Kidney epithelial cell (primary cell): ENCODE measurements at regions not wholly inside any gene's neighbourhood (a gene's known extent, or its start where the extent isn't known, plus 50 kb on each side); places are given as distances from the start of the nearest gene placed in this dataset.
"Not testable (repeated sequence)": the region's sequence is repeated elsewhere in the genome, so short reads cannot be mapped to it uniquely, and the experiment has no call there.

Experiments used
- DNase-seq: peaks from one replicate; pipeline ENCODE4 v3.0.0-alpha.2; 2010; ENCODE audit warnings: low read depth
- H3K27me3 ChIP-seq: 2 replicates; pipeline ENCODE4 v1.6.0; 2011; ENCODE audit warnings: low read length; ENCODE audit not compliant: control insufficient read depth, insufficient read depth
- H3K36me3 ChIP-seq: 2 replicates; pipeline ENCODE4 v1.5.1; 2011; ENCODE audit warnings: low read length; ENCODE audit not compliant: control insufficient read depth, insufficient read depth
- H3K4me3 ChIP-seq: 2 replicates; pipeline ENCODE4 v1.5.1; 2011; ENCODE audit warnings: low read depth, mild to moderate bottlenecking, control low read depth, low read length
- CTCF ChIP-seq: IDR thresholded peaks from 2 replicates; pipeline ENCODE4 v1.5.1; 2011; ENCODE audit warnings: mild to moderate bottlenecking, moderate library complexity, low read length, control low read depth, inconsistent platforms; ENCODE audit not compliant: insufficient read depth, poor library complexity, severe bottlenecking

- H3K36me3 ChIP-seq = no peaks in the 10 kb centered on the region
- TF ChIP-seq CTCF = no peak
- no peaks in the 10 kb centered on the region for H3K27me3 ChIP-seq
- no peak overlapping the region for H3K4me3 ChIP-seq
- no peak for DNase-seq
Observed at GRCh38 chr10:62498271-62498670, 124.1 kb downstream of the ZNF365 start.

DNA sequence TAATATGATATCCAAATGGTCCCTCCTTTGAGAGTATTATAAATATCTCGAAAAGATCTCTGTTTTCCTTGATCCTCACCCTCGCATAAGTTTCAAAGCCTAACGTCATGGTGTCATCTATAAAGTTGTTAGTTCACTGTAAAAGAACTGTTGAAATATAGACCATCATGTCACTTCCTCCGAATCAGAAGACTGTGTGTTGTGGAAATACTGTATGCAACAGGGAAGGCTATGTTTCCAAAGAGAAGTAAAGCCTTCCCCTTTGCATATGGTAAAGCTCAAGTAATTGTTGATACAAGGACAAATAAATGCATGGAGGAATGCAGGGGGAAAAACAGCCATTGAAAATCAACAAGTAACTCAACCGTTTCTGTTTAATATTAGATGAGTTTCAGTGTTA is 125.9 kb downstream of the ZNF365 start:
- H3K27me3 ChIP-seq, H3K36me3 ChIP-seq, H3K4me3 ChIP-seq, DNase-seq: not testable (repeated sequence)

DNA sequence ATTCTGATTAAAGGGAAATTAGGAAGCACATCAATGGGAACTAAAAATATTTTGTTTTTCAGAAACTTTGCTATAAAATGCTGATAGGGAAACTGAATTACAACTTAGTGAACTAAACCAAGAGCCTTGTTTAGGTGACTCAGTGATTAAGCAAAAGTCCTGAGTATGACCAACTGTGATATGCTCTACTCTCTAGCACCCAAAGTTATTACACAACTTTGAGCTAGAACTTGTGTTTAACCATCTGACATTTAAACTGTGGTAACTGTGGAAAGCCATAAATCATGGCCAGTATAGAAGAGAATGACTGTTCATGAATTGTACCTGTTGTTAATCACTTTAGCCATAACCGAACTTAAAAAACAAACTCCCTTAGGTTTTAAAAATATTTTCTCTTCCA is 127.4 kb downstream of the ZNF365 start:
- H3K36me3 ChIP-seq = no peaks in the 10 kb centered on the region
- no peak for DNase-seq
- no peaks in the 10 kb centered on the region for H3K27me3 ChIP-seq
- no peak overlapping the region for H3K4me3 ChIP-seq
- TF ChIP-seq CTCF = no peak

DNA sequence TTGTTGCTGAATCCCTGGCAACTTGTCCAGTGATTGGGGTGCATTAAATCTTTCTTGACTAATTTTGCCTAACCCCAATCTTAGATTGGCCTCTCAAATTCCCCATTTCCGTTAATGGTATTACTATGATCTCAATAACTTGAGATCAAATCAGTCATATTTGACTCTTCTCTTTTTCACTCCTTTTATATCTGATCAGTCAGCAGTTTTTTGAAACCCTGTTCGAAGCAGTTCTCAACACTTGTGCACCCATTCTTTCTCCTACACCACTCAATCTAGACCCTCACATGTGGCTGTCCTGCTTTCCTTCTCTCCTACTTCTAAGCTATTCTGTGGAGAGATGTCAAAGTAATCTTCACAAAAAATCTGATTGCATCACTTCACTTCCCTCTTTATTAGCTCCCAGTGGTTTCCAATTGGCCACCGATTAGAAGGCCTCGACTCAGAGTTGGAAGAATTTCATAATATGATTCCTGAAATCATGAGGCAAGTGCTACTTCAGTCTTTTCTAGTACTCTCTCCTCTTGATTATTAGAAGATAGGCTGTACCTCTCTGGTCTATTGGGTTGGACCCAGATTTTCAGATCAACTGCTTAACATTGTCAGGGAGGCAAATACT is 128.9 kb downstream of the ZNF365 start:
- no peak for TF ChIP-seq CTCF
- DNase-seq = no peak
- H3K4me3 ChIP-seq = no peak overlapping the region
- no peaks in the 10 kb centered on the region for H3K27me3 ChIP-seq
- no peaks in the 10 kb centered on the region for H3K36me3 ChIP-seq

DNA sequence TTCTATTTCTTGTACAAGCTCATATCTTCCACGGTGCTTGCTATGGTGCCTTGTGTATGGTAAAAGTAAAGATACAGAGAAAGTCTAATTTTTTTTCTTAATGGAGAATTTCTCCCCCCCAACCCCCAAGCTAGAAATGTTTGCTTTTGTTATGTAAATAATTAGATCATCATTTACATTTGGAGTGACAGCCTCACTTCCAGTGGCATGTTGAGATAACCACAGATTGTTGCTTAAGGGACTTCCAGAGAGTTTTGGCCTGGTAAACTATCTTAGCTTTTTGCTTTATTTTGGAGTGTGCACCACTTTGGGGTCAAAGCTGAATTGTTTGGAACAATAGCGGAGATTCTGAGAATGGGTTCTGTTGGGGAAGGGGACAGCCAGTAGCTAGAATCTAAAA is 129.7 kb downstream of the ZNF365 start:
- no peaks in the 10 kb centered on the region for H3K27me3 ChIP-seq
- no peak overlapping the region for H3K4me3 ChIP-seq
- H3K36me3 ChIP-seq = no peaks in the 10 kb centered on the region
- DNase-seq = no peak
- no peak for TF ChIP-seq CTCF

- no peak for DNase-seq
- TF ChIP-seq CTCF = no peak
- H3K4me3 ChIP-seq = no peak overlapping the region
- H3K36me3 ChIP-seq = no peaks in the 10 kb centered on the region
- no peaks in the 10 kb centered on the region for H3K27me3 ChIP-seq
Observed at GRCh38 chr10:62506371-62506770, 132.2 kb downstream of the ZNF365 start.
